H9 (cell line): ENCODE measurements at regions not wholly inside any gene's neighbourhood (a gene's known extent, or its start where the extent isn't known, plus 50 kb on each side); places are given as distances from the start of the nearest gene placed in this dataset.

Experiments used
- DNase-seq: peaks from one replicate; pipeline ENCODE4 v3.0.0-alpha.2; 2017
- H2AFZ ChIP-seq: one replicate; pipeline ENCODE4 v1.6.1; 2013; ENCODE audit warnings: mild to moderate bottlenecking, low read length, control low read depth, moderate library complexity
- H2AK5ac ChIP-seq: 2 replicates; pipeline ENCODE4 v1.6.1; 2013; ENCODE audit warnings: low read length, control low read depth, mixed read lengths; ENCODE audit not compliant: insufficient read length
- H2BK120ac ChIP-seq: one replicate; pipeline ENCODE4 v1.6.1; 2013; ENCODE audit warnings: low read depth, mild to moderate bottlenecking, low read length, control low read depth, inconsistent platforms; ENCODE audit not compliant: poor library complexity, severe bottlenecking
- H2BK12ac ChIP-seq: 2 replicates; pipeline ENCODE4 v1.6.1; 2013; ENCODE audit warnings: low read length, control low read depth, mixed read lengths, low read depth; ENCODE audit not compliant: insufficient read length
- H2BK15ac ChIP-seq: 2 replicates; pipeline ENCODE4 v1.6.1; 2013; ENCODE audit warnings: low read depth, low read length, control low read depth
- H2BK20ac ChIP-seq: one replicate; pipeline ENCODE4 v1.6.1; 2013; ENCODE audit warnings: low read depth, mild to moderate bottlenecking, low read length, control low read depth, inconsistent platforms; ENCODE audit not compliant: poor library complexity, severe bottlenecking
- H2BK5ac ChIP-seq: 2 replicates; pipeline ENCODE4 v1.6.1; 2013; ENCODE audit warnings: low read length, control low read depth, mixed read lengths; ENCODE audit not compliant: insufficient read length
- H3K14ac ChIP-seq: 2 replicates; pipeline ENCODE4 v1.6.1; 2013; ENCODE audit warnings: low read length, control low read depth; ENCODE audit not compliant: insufficient read depth
- H3K18ac ChIP-seq: 2 replicates; pipeline ENCODE4 v1.6.1; 2013; ENCODE audit warnings: low read depth, mild to moderate bottlenecking, mixed read lengths, low read length, control low read depth; ENCODE audit not compliant: insufficient read length
- H3K23ac ChIP-seq: 2 replicates; pipeline ENCODE4 v1.6.1; 2013; ENCODE audit warnings: low read length, control low read depth, mixed read lengths, low read depth; ENCODE audit not compliant: insufficient read length
- H3K23me2 ChIP-seq: 2 replicates; pipeline ENCODE4 v1.6.1; 2013; ENCODE audit warnings: low read depth, mild to moderate bottlenecking, mixed read lengths, low read length, control low read depth; ENCODE audit not compliant: insufficient read length, poor library complexity, severe bottlenecking
- H3K27ac ChIP-seq: 2 replicates; pipeline ENCODE4 v1.5.1; 2013; ENCODE audit warnings: low read length, control low read depth, mixed read lengths, low read depth; ENCODE audit not compliant: insufficient read length
- H3K27me3 ChIP-seq: 2 replicates; pipeline ENCODE4 v1.6.1; 2013; ENCODE audit warnings: low read length, control low read depth, inconsistent platforms; ENCODE audit not compliant: insufficient read depth
- H3K4ac ChIP-seq: 2 replicates; pipeline ENCODE4 v1.6.1; 2013; ENCODE audit warnings: low read depth, mild to moderate bottlenecking, control low read depth, inconsistent platforms, low read length, moderate library complexity
- H3K4me1 ChIP-seq: 2 replicates; pipeline ENCODE4 v1.6.1; 2013; ENCODE audit warnings: low read length, control low read depth, inconsistent platforms; ENCODE audit not compliant: insufficient read depth
- H3K4me2 ChIP-seq: 2 replicates; pipeline ENCODE4 v1.6.1; 2013; ENCODE audit warnings: low read length, control low read depth, mixed read lengths; ENCODE audit not compliant: insufficient read length, insufficient read depth
- H3K56ac ChIP-seq: 2 replicates; pipeline ENCODE4 v1.6.1; 2013; ENCODE audit warnings: low read depth, mild to moderate bottlenecking, mixed read lengths, low read length, control low read depth; ENCODE audit not compliant: insufficient read length
- H3K79me1 ChIP-seq: 2 replicates; pipeline ENCODE4 v1.6.1; 2013; ENCODE audit warnings: low read depth, mild to moderate bottlenecking, moderate library complexity, low read length, control low read depth, inconsistent platforms; ENCODE audit not compliant: insufficient read depth, poor library complexity, severe bottlenecking
- H3K79me2 ChIP-seq: 2 replicates; pipeline ENCODE4 v1.6.1; 2013; ENCODE audit warnings: low read length, control low read depth, inconsistent platforms; ENCODE audit not compliant: insufficient read depth
- H3K9ac ChIP-seq: 2 replicates; pipeline ENCODE4 v1.6.1; 2013; ENCODE audit warnings: low read length, control low read depth, mixed read lengths; ENCODE audit not compliant: insufficient read length; ENCODE audit errors: extremely low read depth
- H3K9me3 ChIP-seq: one replicate; pipeline ENCODE4 v1.6.1; 2013; ENCODE audit warnings: low read depth, low read length, inconsistent platforms; ENCODE audit not compliant: control insufficient read depth
- H3T11ph ChIP-seq: one replicate; pipeline ENCODE4 v1.6.1; 2013; ENCODE audit warnings: mild to moderate bottlenecking, low read length, control low read depth, inconsistent platforms
- H4K20me1 ChIP-seq: one replicate; pipeline ENCODE4 v1.6.1; 2013; ENCODE audit not compliant: control insufficient read depth, insufficient read length, insufficient read depth
- H4K5ac ChIP-seq: 2 replicates; pipeline ENCODE4 v1.6.1; 2013; ENCODE audit warnings: low read depth, mild to moderate bottlenecking, mixed read lengths, low read length, control low read depth; ENCODE audit not compliant: insufficient read length
- H4K8ac ChIP-seq: replicated peaks from 2 replicates; pipeline ENCODE4 v1.6.1; 2013; ENCODE audit warnings: low read length, control low read depth, mixed read lengths, low read depth; ENCODE audit not compliant: insufficient read length
- H4K91ac ChIP-seq: 2 replicates; pipeline ENCODE4 v1.6.1; 2013; ENCODE audit warnings: low read depth, mild to moderate bottlenecking, moderate library complexity, mixed read lengths, low read length, control low read depth; ENCODE audit not compliant: insufficient read length
- H3K27ac Mint-ChIP-seq, 3 experiments: 2 replicates in 2 of 3; 3 replicates in 1 of 3; pipeline ENCODE4 v1.8.0; 2020 to 2021; ENCODE audit warnings: mixed read lengths in 3 of 3, mild to moderate bottlenecking in 1 of 3, moderate library complexity in 1 of 3
- H3K27me3 Mint-ChIP-seq: 2 replicates; pipeline ENCODE4 v1.8.0; 2021; ENCODE audit warnings: low read depth, mild to moderate bottlenecking, moderate library complexity, mixed read lengths
- H3K36me3 Mint-ChIP-seq, 3 experiments: 2 replicates in 2 of 3; 3 replicates in 1 of 3; pipeline ENCODE4 v1.8.0; 2020 to 2021; ENCODE audit warnings: low read depth in 3 of 3, mixed read lengths in 3 of 3; ENCODE audit not compliant: insufficient read depth in 1 of 3
- H3K4me1 Mint-ChIP-seq, 2 experiments: 2 replicates each; pipeline ENCODE4 v1.8.0; 2020; ENCODE audit warnings: mixed read lengths in 2 of 2
- H3K4me3 Mint-ChIP-seq, 2 experiments: 2 replicates in 1 of 2; 3 replicates in 1 of 2; pipeline ENCODE4 v1.8.0; 2020 to 2021; ENCODE audit warnings: mild to moderate bottlenecking in 2 of 2, mixed read lengths in 2 of 2, moderate library complexity in 1 of 2
- H3K9me3 Mint-ChIP-seq, 2 experiments: 2 replicates in 1 of 2; 3 replicates in 1 of 2; pipeline ENCODE4 v1.8.0; 2020; ENCODE audit warnings: mild to moderate bottlenecking in 2 of 2, mixed read lengths in 2 of 2, moderate library complexity in 1 of 2
- WGBS: extraction: QIAGEN DNeasy Blood & Tissue Kit; methylation state at CpG from one replicate; pipeline ENCODE4 v1.1.7; 2013; ENCODE audit warnings: missing lambda C conversion rate, low lambda C conversion rate, mixed read lengths; ENCODE audit not compliant: insufficient read length; ENCODE audit errors: extremely low coverage; 5-methylcytosine and 5-hydroxymethylcytosine counted together
- TF ChIP-seq, protein P1 (sequence below): fragments of 200-600 bp; sonication (generic); conservative IDR thresholded peaks from 3 replicates; pipeline ENCODE4 v1.8.0; 2021; ENCODE audit warnings: antibody characterized with exemption, mild to moderate bottlenecking

DNA sequence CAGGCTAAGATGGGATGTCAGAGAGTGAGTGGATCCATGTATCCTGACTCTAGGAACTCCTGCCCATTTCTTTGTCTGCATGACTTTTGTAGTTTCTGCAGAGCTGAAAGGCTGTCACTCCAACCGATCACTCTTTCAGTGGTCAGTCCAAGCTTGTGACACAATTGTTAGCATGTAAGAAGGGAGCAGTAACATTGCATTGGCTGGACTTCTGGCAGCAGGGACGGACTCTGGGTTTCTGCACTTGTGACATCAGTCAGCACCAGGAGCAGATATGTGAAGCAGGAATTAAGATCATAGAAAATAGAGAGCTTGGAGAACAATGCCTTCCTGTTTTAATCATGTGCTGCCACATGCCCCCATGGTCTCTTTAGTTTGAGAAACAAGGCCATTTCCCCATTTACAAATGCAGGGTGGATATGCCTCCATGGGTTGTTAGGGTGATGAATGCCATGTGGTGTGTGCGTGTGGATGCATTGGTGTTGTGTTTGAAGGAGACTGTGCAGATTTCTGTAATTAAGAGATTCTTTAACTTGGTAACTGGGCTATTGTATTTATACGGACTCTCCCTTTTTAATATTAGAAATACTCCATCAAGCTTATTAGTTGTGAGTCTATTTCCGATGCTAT is 214.3 kb upstream of the EPHA4 start:
- H2BK12ac ChIP-seq = no peak overlapping the region
- no peak for DNase-seq
- no peaks in the 10 kb centered on the region for H3K23me2 ChIP-seq
- no peak overlapping the region for H3K14ac ChIP-seq
- no peak overlapping the region for H4K91ac ChIP-seq
- no peak overlapping the region for H3K4me3 Mint-ChIP-seq
- no peaks in the 10 kb centered on the region for H3K27me3 ChIP-seq
- H3K27me3 Mint-ChIP-seq = no peaks in the 10 kb centered on the region
- no peak overlapping the region for H3K23ac ChIP-seq
- TF ChIP-seq, protein P1, sequence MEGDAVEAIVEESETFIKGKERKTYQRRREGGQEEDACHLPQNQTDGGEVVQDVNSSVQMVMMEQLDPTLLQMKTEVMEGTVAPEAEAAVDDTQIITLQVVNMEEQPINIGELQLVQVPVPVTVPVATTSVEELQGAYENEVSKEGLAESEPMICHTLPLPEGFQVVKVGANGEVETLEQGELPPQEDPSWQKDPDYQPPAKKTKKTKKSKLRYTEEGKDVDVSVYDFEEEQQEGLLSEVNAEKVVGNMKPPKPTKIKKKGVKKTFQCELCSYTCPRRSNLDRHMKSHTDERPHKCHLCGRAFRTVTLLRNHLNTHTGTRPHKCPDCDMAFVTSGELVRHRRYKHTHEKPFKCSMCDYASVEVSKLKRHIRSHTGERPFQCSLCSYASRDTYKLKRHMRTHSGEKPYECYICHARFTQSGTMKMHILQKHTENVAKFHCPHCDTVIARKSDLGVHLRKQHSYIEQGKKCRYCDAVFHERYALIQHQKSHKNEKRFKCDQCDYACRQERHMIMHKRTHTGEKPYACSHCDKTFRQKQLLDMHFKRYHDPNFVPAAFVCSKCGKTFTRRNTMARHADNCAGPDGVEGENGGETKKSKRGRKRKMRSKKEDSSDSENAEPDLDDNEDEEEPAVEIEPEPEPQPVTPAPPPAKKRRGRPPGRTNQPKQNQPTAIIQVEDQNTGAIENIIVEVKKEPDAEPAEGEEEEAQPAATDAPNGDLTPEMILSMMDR = no peak
- H3K79me2 ChIP-seq = no peaks in the 10 kb centered on the region
- H3K18ac ChIP-seq = no peak overlapping the region
- no peak overlapping the region for H3K9ac ChIP-seq
- H3T11ph ChIP-seq = no peak overlapping the region
- peaks cover 5 to 6% of the 10 kb centered on the region in 2 experiments for H3K9me3 Mint-ChIP-seq
- H3K56ac ChIP-seq = no peak overlapping the region
- no peak overlapping the region for H2BK20ac ChIP-seq
- no CpG with 5 or more reads among the region's 5 CpGs for WGBS
- no peak overlapping the region for H3K4ac ChIP-seq
- H2BK15ac ChIP-seq = no peak overlapping the region
- H3K9me3 ChIP-seq = no peaks in the 10 kb centered on the region
- no peaks in the 10 kb centered on the region for H3K79me1 ChIP-seq
- H3K4me1 ChIP-seq = peaks cover 2% of the 10 kb centered on the region; the same call in 1 of the 2 replicates
- H3K27ac ChIP-seq = no peak overlapping the region
- no peak overlapping the region for H2AK5ac ChIP-seq
- no peak overlapping the region for H3K4me2 ChIP-seq
- H2BK5ac ChIP-seq = no peak overlapping the region
- peaks cover 17 to 22% of the 10 kb centered on the region in 2 experiments for H3K4me1 Mint-ChIP-seq
- no peak overlapping the region for H2AFZ ChIP-seq
- H3K27ac Mint-ChIP-seq = no peak overlapping the region
- peaks cover 0 to 9% (median 4%) of the 10 kb centered on the region in 3 experiments; a peak in 5 of 7 replicates for H3K36me3 Mint-ChIP-seq
- no peaks in the 10 kb centered on the region for H4K20me1 ChIP-seq
- H4K5ac ChIP-seq = no peak overlapping the region
- H2BK120ac ChIP-seq = no peak overlapping the region
- H4K8ac ChIP-seq = no peak overlapping the region
